ENCODE measurements at regions not wholly inside any gene's neighbourhood (a gene's known extent, or its start where the extent isn't known, plus 50 kb on each side); places are given as distances from the start of the nearest gene placed in this dataset.
A peak's percentile ranks its signal among the peaks of the same experiment; 100 is the strongest.

DNA sequence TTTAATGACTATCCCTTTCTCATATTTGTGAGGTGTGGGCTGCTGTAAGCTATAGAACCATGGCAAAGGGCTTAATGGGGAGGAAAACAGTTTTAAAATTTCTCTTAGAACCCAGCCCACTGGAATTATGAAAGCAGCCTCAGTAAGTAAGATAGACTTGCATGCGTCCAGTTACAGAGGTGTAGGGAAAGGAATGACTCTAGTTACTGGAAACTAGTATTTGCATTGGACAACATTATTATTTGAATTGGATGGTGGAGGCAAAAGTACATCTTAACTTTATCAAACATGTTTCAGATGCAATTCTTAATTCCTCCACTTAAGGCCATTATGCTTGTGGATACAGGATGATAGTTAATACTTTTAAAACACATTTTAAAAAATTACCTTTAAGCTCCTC is 292.9 kb downstream of the SPRY2 start:
- Histone ChIP-seq H3K27ac (ENCODE audit: low read depth in 1 of 2, low read length in 1 of 2) (no peak overlapping the region), H3K36me3 (ENCODE audit: control insufficient read depth in 2 of 2, insufficient read depth in 2 of 2, low read length in 1 of 2) (no peaks in the 10 kb centered on the region), H3K4me1 (ENCODE audit: control insufficient read depth in 2 of 2, insufficient read depth in 2 of 2, low read length in 2 of 2) (peaks cover 4 to 10% of the 10 kb centered on the region in 2 donors), H3K4me3 (ENCODE audit: low read length in 2 of 2) (no peak overlapping the region), H3K27me3 (ENCODE audit: control insufficient read depth in 2 of 2, insufficient read depth in 1 of 2, low read length in 1 of 2) (no peaks in the 10 kb centered on the region), H3K9me3 (ENCODE audit: control insufficient read depth in 2 of 2, insufficient read depth in 1 of 2, low read length in 1 of 2) (no peaks in the 10 kb centered on the region)
- 98% methylated on average over 1 of the region's 1 CpG for WGBS
- no peak for DNase-seq (ENCODE audit: low read depth in 6 of 9, low spot score in 9 of 9)

GRCh38 chr13:80047406-80047805 is 293.5 kb downstream of the SPRY2 start:
- WGBS: 69% methylated on average over 8 of the region's 8 CpGs

GRCh38 chr13:80040981-80041317 is 300.0 kb downstream of the SPRY2 start:
- no peak overlapping the region for H3K4me3 ChIP-seq (ENCODE audit: low read length in 2 of 2)
- no peak for DNase-seq (ENCODE audit: low read depth in 6 of 9, low spot score in 9 of 9)
- 93% methylated on average over 4 of the region's 4 CpGs for WGBS
- no peak overlapping the region for H3K27ac ChIP-seq (ENCODE audit: low read depth in 1 of 2, low read length in 1 of 2)
- no peaks in the 10 kb centered on the region for H3K9me3 ChIP-seq (ENCODE audit: control insufficient read depth in 2 of 2, insufficient read depth in 1 of 2, low read length in 1 of 2)
- H3K4me1 ChIP-seq (ENCODE audit: control insufficient read depth in 2 of 2, insufficient read depth in 2 of 2, low read length in 2 of 2): no peaks in the 10 kb centered on the region
- H3K27me3 ChIP-seq (ENCODE audit: control insufficient read depth in 2 of 2, insufficient read depth in 1 of 2, low read length in 1 of 2): no peaks in the 10 kb centered on the region
- no peaks in the 10 kb centered on the region for H3K36me3 ChIP-seq (ENCODE audit: control insufficient read depth in 2 of 2, insufficient read depth in 2 of 2, low read length in 1 of 2)

More at GRCh38 chr13:80047406-80047805, 293.5 kb downstream of the SPRY2 start:
- Histone ChIP-seq H3K27ac (ENCODE audit: low read depth in 1 of 2, low read length in 1 of 2) (no peak overlapping the region), H3K27me3 (ENCODE audit: control insufficient read depth in 2 of 2, insufficient read depth in 1 of 2, low read length in 1 of 2) (no peaks in the 10 kb centered on the region), H3K4me1 (ENCODE audit: control insufficient read depth in 2 of 2, insufficient read depth in 2 of 2, low read length in 2 of 2) (peaks cover 4 to 10% of the 10 kb centered on the region in 2 donors), H3K9me3 (ENCODE audit: control insufficient read depth in 2 of 2, insufficient read depth in 1 of 2, low read length in 1 of 2) (no peaks in the 10 kb centered on the region), H3K36me3 (ENCODE audit: control insufficient read depth in 2 of 2, insufficient read depth in 2 of 2, low read length in 1 of 2) (no peaks in the 10 kb centered on the region), H3K4me3 (ENCODE audit: low read length in 2 of 2) (no peak overlapping the region)
- no peak for DNase-seq (ENCODE audit: low read depth in 6 of 9, low spot score in 9 of 9)

DNA sequence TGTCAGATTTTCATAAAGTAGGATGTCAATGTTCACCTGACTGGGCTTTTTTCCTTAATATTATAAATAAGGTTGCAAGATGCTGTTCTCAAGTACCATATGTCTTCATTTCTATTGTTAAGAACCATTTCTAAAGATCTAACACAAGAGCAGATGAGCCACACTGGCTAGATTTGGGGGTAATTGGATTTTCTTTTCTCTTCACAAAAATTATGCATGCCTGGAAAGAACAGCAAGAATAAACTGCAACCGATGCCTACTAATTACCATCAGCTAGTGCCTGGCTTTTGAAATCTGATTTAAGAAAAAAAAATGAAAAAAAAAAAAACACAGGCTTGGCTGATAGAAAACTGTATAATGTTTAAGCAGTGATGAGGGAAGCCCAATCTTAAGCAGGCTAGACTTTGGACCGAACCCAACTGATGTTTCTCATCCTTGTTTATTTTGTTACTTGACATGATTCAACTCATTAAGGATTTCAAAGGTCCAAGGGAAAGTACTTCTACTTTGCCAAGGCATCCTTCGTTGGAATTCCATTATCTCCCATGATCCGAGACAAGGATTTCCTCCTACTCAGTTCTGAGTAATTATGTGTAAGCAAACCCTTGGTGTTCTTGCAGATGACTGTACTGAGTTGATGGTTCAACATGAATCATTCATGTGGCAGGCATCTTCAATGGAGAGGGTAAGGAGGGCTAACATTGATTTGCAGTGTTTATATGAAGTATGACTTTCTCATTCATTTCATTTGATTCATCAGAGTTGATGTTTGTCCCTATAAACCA is 300.5 kb downstream of the SPRY2 start:
- H3K36me3 ChIP-seq (ENCODE audit: control insufficient read depth in 2 of 2, insufficient read depth in 2 of 2, low read length in 1 of 2): no peaks in the 10 kb centered on the region
- no peaks in the 10 kb centered on the region for H3K4me1 ChIP-seq (ENCODE audit: control insufficient read depth in 2 of 2, insufficient read depth in 2 of 2, low read length in 2 of 2)
- no peaks in the 10 kb centered on the region for H3K9me3 ChIP-seq (ENCODE audit: control insufficient read depth in 2 of 2, insufficient read depth in 1 of 2, low read length in 1 of 2)
- no peak overlapping the region for H3K4me3 ChIP-seq (ENCODE audit: low read length in 2 of 2)
- no peaks in the 10 kb centered on the region for H3K27me3 ChIP-seq (ENCODE audit: control insufficient read depth in 2 of 2, insufficient read depth in 1 of 2, low read length in 1 of 2)
- DNase-seq (ENCODE audit: low read depth in 6 of 9, low spot score in 9 of 9): no peak
- 95% methylated on average over 4 of the region's 4 CpGs for WGBS
- H3K27ac ChIP-seq (ENCODE audit: low read depth in 1 of 2, low read length in 1 of 2): no peak overlapping the region

DNA sequence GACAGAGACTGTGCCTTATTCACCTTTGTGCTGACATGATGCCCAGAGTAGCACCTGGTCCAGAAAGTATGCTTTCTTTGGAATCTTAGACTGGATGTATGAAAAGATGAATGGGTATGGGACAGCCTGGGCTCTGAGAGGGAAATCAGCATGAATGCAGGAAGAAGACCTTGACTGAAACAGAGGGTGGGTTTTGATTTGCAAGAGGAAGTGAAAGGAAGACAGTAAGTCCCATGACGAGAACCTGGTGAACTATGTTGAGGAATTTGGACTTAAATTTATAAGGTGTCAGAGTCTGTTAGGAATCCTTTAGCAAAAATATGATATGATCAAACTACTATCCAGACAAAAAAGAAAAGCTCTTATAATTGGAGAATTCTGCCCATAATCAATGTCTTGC is 301.9 kb downstream of the SPRY2 start:
- DNase-seq (ENCODE audit: low read depth in 6 of 9, low spot score in 9 of 9): no peak
- no peaks in the 10 kb centered on the region for H3K9me3 ChIP-seq (ENCODE audit: control insufficient read depth in 2 of 2, insufficient read depth in 1 of 2, low read length in 1 of 2)
- no peaks in the 10 kb centered on the region for H3K4me1 ChIP-seq (ENCODE audit: control insufficient read depth in 2 of 2, insufficient read depth in 2 of 2, low read length in 2 of 2)
- WGBS: 76% methylated on average over 1 of the region's 1 CpG
- no peak overlapping the region for H3K27ac ChIP-seq (ENCODE audit: low read depth in 1 of 2, low read length in 1 of 2)
- H3K36me3 ChIP-seq (ENCODE audit: control insufficient read depth in 2 of 2, insufficient read depth in 2 of 2, low read length in 1 of 2): no peaks in the 10 kb centered on the region
- H3K27me3 ChIP-seq (ENCODE audit: control insufficient read depth in 2 of 2, insufficient read depth in 1 of 2, low read length in 1 of 2): no peaks in the 10 kb centered on the region
- no peak overlapping the region for H3K4me3 ChIP-seq (ENCODE audit: low read length in 2 of 2)

- Histone ChIP-seq H3K9me3 (ENCODE audit: control insufficient read depth in 2 of 2, insufficient read depth in 1 of 2, low read length in 1 of 2) (no peaks in the 10 kb centered on the region), H3K27ac (ENCODE audit: low read depth in 1 of 2, low read length in 1 of 2) (no peak overlapping the region), H3K4me1 (ENCODE audit: control insufficient read depth in 2 of 2, insufficient read depth in 2 of 2, low read length in 2 of 2) (no peaks in the 10 kb centered on the region), H3K36me3 (ENCODE audit: control insufficient read depth in 2 of 2, insufficient read depth in 2 of 2, low read length in 1 of 2) (no peaks in the 10 kb centered on the region), H3K4me3 (ENCODE audit: low read length in 2 of 2) (no peak overlapping the region), H3K27me3 (ENCODE audit: control insufficient read depth in 2 of 2, insufficient read depth in 1 of 2, low read length in 1 of 2) (no peaks in the 10 kb centered on the region)
- DNase-seq (ENCODE audit: low read depth in 6 of 9, low spot score in 9 of 9): no peak
Measured at GRCh38 chr13:80038371-80038770, 302.6 kb downstream of the SPRY2 start.

- 97% methylated on average over 2 of the region's 2 CpGs for WGBS
- Histone ChIP-seq H3K36me3 (ENCODE audit: control insufficient read depth in 2 of 2, insufficient read depth in 2 of 2, low read length in 1 of 2) (no peaks in the 10 kb centered on the region), H3K27me3 (ENCODE audit: control insufficient read depth in 2 of 2, insufficient read depth in 1 of 2, low read length in 1 of 2) (no peaks in the 10 kb centered on the region), H3K4me3 (ENCODE audit: low read length in 2 of 2) (no peak overlapping the region), H3K4me1 (ENCODE audit: control insufficient read depth in 2 of 2, insufficient read depth in 2 of 2, low read length in 2 of 2) (no peaks in the 10 kb centered on the region), H3K27ac (ENCODE audit: low read depth in 1 of 2, low read length in 1 of 2) (no peak overlapping the region), H3K9me3 (ENCODE audit: control insufficient read depth in 2 of 2, insufficient read depth in 1 of 2, low read length in 1 of 2) (no peaks in the 10 kb centered on the region)
- no peak for DNase-seq (ENCODE audit: low read depth in 6 of 9, low spot score in 9 of 9)
Measured at GRCh38 chr13:80037505-80037888, 303.4 kb downstream of the SPRY2 start.

DNA sequence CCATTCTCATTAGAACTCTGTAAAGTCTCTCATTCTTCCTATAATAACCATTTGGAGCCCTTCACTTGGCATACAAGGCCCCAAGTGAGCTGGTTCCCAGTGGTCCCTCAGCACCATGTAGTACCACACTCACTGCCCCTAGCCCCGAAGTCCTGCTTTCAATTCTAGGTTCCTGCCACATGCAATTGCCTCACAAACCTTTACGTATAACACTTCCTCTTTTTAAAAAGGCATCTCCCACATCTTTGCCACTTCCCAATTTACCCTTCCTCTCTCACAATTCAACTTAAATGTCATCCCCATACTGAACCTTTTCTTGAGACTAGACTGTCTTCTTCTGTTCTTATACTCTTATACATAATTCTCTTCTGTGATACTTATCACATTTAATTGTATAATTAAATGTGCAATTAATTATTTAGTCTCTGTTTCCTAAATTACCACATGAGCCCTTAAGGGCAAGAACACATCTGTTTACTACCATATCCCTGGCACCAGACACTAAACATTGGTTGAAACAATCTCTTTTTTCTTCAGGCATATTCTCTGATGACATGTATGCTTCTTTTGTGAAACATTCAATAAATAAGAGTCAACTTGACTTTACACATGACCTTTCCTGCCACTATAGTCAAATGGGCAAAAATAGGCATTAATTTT is 304.0 kb downstream of the SPRY2 start:
- no peaks in the 10 kb centered on the region for H3K27me3 ChIP-seq (ENCODE audit: control insufficient read depth in 2 of 2, insufficient read depth in 1 of 2, low read length in 1 of 2)
- WGBS: 17% methylated on average over 2 of the region's 2 CpGs
- no peaks in the 10 kb centered on the region for H3K4me1 ChIP-seq (ENCODE audit: control insufficient read depth in 2 of 2, insufficient read depth in 2 of 2, low read length in 2 of 2)
- H3K4me3 ChIP-seq (ENCODE audit: low read length in 2 of 2): no peak overlapping the region
- no peaks in the 10 kb centered on the region for H3K9me3 ChIP-seq (ENCODE audit: control insufficient read depth in 2 of 2, insufficient read depth in 1 of 2, low read length in 1 of 2)
- DNase-seq (ENCODE audit: low read depth in 6 of 9, low spot score in 9 of 9): peak in 1 of 9 donors; percentile 21
- H3K36me3 ChIP-seq (ENCODE audit: control insufficient read depth in 2 of 2, insufficient read depth in 2 of 2, low read length in 1 of 2): no peaks in the 10 kb centered on the region
- no peak overlapping the region for H3K27ac ChIP-seq (ENCODE audit: low read depth in 1 of 2, low read length in 1 of 2)

DNA sequence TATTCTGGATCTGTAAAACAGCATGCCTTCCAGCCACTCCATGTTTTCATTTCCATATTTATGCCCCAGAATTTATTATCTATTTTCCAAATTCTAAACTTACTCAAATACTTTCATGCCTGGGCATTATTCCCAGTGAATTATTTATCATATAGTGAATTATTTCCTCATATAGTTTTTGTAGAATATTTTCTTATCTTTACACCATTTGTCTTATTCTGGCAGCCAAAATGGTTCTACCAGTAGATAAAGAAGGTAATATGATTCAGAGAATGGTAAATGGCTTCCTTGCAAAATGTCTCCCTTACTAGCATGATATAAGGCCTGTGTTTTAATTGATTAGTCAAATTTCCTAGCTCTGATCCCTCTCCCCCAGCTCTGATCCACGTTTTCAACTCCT is 305.8 kb downstream of the SPRY2 start:
- H3K27me3 ChIP-seq (ENCODE audit: control insufficient read depth in 2 of 2, insufficient read depth in 1 of 2, low read length in 1 of 2): no peaks in the 10 kb centered on the region
- WGBS: 81% methylated on average over 1 of the region's 1 CpG
- no peaks in the 10 kb centered on the region for H3K36me3 ChIP-seq (ENCODE audit: control insufficient read depth in 2 of 2, insufficient read depth in 2 of 2, low read length in 1 of 2)
- no peak overlapping the region for H3K27ac ChIP-seq (ENCODE audit: low read depth in 1 of 2, low read length in 1 of 2)
- H3K4me3 ChIP-seq (ENCODE audit: low read length in 2 of 2): no peak overlapping the region
- H3K9me3 ChIP-seq (ENCODE audit: control insufficient read depth in 2 of 2, insufficient read depth in 1 of 2, low read length in 1 of 2): no peaks in the 10 kb centered on the region
- H3K4me1 ChIP-seq (ENCODE audit: control insufficient read depth in 2 of 2, insufficient read depth in 2 of 2, low read length in 2 of 2): no peaks in the 10 kb centered on the region
- DNase-seq (ENCODE audit: low read depth in 6 of 9, low spot score in 9 of 9): no peak

Data from thymus (tissue), 11 donors.